Keratinocyte (primary cell): ENCODE measurements at regions not wholly inside any gene's neighbourhood (a gene's known extent, or its start where the extent isn't known, plus 50 kb on each side); places are given as distances from the start of the nearest gene placed in this dataset.

Experiments
- DNase-seq: peaks from one replicate; pipeline ENCODE4 v3.0.0-alpha.2; 2011; ENCODE audit warnings: low read depth, missing footprints, low spot score
- FAIRE-seq: peaks from 2 replicates; lab custom pipeline; 2011; peaks lifted over from hg19 to GRCh38; lab: Jason Lieb, UNC
- H2AFZ ChIP-seq: 2 replicates; pipeline ENCODE4 v1.6.0; 2012; ENCODE audit warnings: low read length, control low read depth, inconsistent platforms; ENCODE audit not compliant: control insufficient read depth
- H3K27ac ChIP-seq: 2 replicates; pipeline ENCODE4 v1.5.1; 2011; ENCODE audit warnings: low read length; ENCODE audit not compliant: control insufficient read depth, insufficient read depth
- H3K27me3 ChIP-seq: 3 replicates; pipeline ENCODE4 v1.6.0; 2011; ENCODE audit warnings: low read length; ENCODE audit not compliant: control insufficient read depth, insufficient read depth; ENCODE audit errors: extremely low read depth
- H3K36me3 ChIP-seq, 2 experiments: 2 replicates in 1 of 2; 3 replicates in 1 of 2; pipeline ENCODE4 v1.5.1; 2011; ENCODE audit warnings: low read length in 2 of 2, mild to moderate bottlenecking in 1 of 2; ENCODE audit not compliant: control insufficient read depth in 2 of 2, insufficient read depth in 2 of 2; ENCODE audit errors: extremely low read depth in 1 of 2
- H3K4me1 ChIP-seq: 3 replicates; pipeline ENCODE4 v1.5.1; 2011; ENCODE audit warnings: low read length; ENCODE audit not compliant: control insufficient read depth, insufficient read depth; ENCODE audit errors: extremely low read depth
- H3K4me2 ChIP-seq: 3 replicates; pipeline ENCODE4 v1.6.0; 2011; ENCODE audit warnings: low read depth, low read length; ENCODE audit not compliant: control insufficient read depth, insufficient read depth; ENCODE audit errors: extremely low read depth
- H3K4me3 ChIP-seq, 3 experiments: fragments of 200-600 bp in 1 of 3; sonication (generic) in 1 of 3; 2 replicates in 2 of 3; 3 replicates in 1 of 3; pipeline ENCODE4 v1.5.1; 2011 to 2016; ENCODE audit warnings: low read length in 3 of 3, mild to moderate bottlenecking in 3 of 3, control low read depth in 2 of 3, inconsistent platforms in 1 of 3, low read depth in 1 of 3, mixed read lengths in 1 of 3, mixed run types in 1 of 3, moderate library complexity in 1 of 3; ENCODE audit not compliant: control insufficient read depth in 2 of 3, insufficient read depth in 2 of 3; ENCODE audit errors: extremely low read depth in 1 of 3
- H3K79me2 ChIP-seq: 2 replicates; pipeline ENCODE4 v1.6.0; 2012; ENCODE audit warnings: low read length; ENCODE audit not compliant: control insufficient read depth, insufficient read depth
- H3K9ac ChIP-seq: 3 replicates; pipeline ENCODE4 v1.6.0; 2011; ENCODE audit warnings: low read length; ENCODE audit not compliant: control insufficient read depth, insufficient read depth; ENCODE audit errors: extremely low read depth
- H3K9me1 ChIP-seq: 3 replicates; pipeline ENCODE4 v1.6.0; 2011; ENCODE audit warnings: low read length; ENCODE audit not compliant: control insufficient read depth, insufficient read depth; ENCODE audit errors: extremely low read depth
- H3K9me3 ChIP-seq: 2 replicates; pipeline ENCODE4 v1.5.1; 2012; ENCODE audit warnings: low read depth, low read length; ENCODE audit not compliant: control insufficient read depth
- H4K20me1 ChIP-seq: 3 replicates; pipeline ENCODE4 v1.6.0; 2011; ENCODE audit warnings: low read length; ENCODE audit not compliant: control insufficient read depth, insufficient read depth; ENCODE audit errors: extremely low read depth
- EZH2 ChIP-seq: IDR thresholded peaks from one replicate; pipeline ENCODE4 v1.6.1; 2012; ENCODE audit warnings: inconsistent platforms, mild to moderate bottlenecking, low read length, moderate library complexity
- dilution Hi-C: fragments of 300-500 bp; cut with MboI; formaldehyde crosslinking; loops from one replicate; pipeline ENCODE4 v1.7.0; 2020; ENCODE audit warnings: low sequenced_read_pairs; ENCODE audit not compliant: extremely low pct_ligation_motif_present
- TF ChIP-seq, protein P1 (sequence below), 3 experiments: IDR thresholded peaks in 1 of 3; conservative IDR thresholded peaks in 1 of 3; optimal IDR thresholded peaks in 1 of 3; 2 replicates in 2 of 3; 3 replicates in 1 of 3; pipeline versions ENCODE3 to v1.5.1; 2011; ENCODE audit warnings: low read length in 3 of 3, mild to moderate bottlenecking in 3 of 3, moderate library complexity in 2 of 3, control low read depth in 1 of 3, inconsistent platforms in 1 of 3; ENCODE audit not compliant: insufficient read depth in 2 of 3; ENCODE audit errors: extremely low read depth in 1 of 3

DNA sequence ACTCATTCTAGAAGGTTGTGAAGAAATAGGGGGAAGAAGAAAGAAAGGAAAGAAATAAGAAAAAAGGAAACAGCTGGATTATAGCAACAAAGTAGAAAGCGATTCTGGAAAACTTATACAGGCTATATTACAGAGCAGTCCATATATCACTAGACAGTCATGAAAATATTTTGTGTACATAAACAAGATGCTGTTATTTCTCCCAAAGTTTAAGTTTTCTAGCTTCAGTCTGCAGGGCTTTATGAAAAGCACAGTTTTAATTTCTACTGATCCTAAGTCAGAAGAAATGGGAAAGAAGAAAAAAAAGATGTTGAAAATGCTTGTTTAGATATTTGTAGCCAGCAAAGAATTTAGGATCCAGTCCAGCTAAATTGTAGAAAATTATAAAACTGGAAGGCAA lies 321.4 kb upstream of the NDN start:
- no peak for DNase-seq
- H3K9me3 ChIP-seq, result no peaks in the 10 kb centered on the region
- TF ChIP-seq EZH2, result no peak
- TF ChIP-seq, protein P1, sequence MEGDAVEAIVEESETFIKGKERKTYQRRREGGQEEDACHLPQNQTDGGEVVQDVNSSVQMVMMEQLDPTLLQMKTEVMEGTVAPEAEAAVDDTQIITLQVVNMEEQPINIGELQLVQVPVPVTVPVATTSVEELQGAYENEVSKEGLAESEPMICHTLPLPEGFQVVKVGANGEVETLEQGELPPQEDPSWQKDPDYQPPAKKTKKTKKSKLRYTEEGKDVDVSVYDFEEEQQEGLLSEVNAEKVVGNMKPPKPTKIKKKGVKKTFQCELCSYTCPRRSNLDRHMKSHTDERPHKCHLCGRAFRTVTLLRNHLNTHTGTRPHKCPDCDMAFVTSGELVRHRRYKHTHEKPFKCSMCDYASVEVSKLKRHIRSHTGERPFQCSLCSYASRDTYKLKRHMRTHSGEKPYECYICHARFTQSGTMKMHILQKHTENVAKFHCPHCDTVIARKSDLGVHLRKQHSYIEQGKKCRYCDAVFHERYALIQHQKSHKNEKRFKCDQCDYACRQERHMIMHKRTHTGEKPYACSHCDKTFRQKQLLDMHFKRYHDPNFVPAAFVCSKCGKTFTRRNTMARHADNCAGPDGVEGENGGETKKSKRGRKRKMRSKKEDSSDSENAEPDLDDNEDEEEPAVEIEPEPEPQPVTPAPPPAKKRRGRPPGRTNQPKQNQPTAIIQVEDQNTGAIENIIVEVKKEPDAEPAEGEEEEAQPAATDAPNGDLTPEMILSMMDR (optimal IDR thresholded peaks at IDR 0.05 in 1 of 3, IDR thresholded peaks at IDR 0.05 in 1 of 3, conservative IDR thresholded peaks at IDR 0.05 in 1 of 3; ENCODE audit: extremely low read depth in 1 of 3, insufficient read depth in 2 of 3, low read length in 3 of 3), result no peak

DNA sequence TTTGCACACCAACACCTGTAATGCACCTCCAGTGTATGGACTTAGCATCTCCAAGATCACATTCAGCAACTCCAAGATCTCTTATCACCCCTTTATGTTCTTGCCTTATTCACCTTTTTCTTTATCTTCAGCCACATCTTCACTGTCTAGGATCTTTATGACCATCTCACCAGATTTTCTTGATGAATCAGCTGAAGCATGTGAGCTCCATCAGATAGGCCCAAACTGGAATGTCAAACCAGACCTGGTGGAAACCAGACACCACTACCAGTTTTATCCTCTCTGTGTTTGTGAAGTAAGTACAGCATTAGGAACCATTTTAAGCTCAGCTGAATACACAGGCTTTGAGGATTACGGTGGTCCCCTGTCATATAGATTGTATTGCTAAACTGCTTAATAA lies 330.4 kb upstream of the NDN start:
- H3K36me3 ChIP-seq, result no peaks in the 10 kb centered on the region
- H3K4me2 ChIP-seq, result no peak overlapping the region
- H3K9me1 ChIP-seq, result no peaks in the 10 kb centered on the region
- TF ChIP-seq, protein P1 (optimal IDR thresholded peaks at IDR 0.05 in 1 of 3, IDR thresholded peaks at IDR 0.05 in 1 of 3, conservative IDR thresholded peaks at IDR 0.05 in 1 of 3; ENCODE audit: extremely low read depth in 1 of 3, insufficient read depth in 2 of 3, low read length in 3 of 3), result no peak
- no peak for TF ChIP-seq EZH2
- H3K9ac ChIP-seq, result no peak overlapping the region
- H3K27me3 ChIP-seq, result no peaks in the 10 kb centered on the region
- no peak overlapping the region for H3K4me3 ChIP-seq
- H3K9me3 ChIP-seq, result no peaks in the 10 kb centered on the region
- FAIRE-seq (no peak), DNase-seq (no peak)
- H3K4me1 ChIP-seq, result no peaks in the 10 kb centered on the region
- dilution Hi-C loops, result no loop called here
- H4K20me1 ChIP-seq, result no peaks in the 10 kb centered on the region
- no peak overlapping the region for H2AFZ ChIP-seq
- no peak overlapping the region for H3K27ac ChIP-seq
- H3K79me2 ChIP-seq, result no peaks in the 10 kb centered on the region

More for the DNA sequence above, 321.4 kb upstream of the NDN start:
- Histone ChIP-seq H3K79me2 (no peaks in the 10 kb centered on the region), H3K9me1 (no peaks in the 10 kb centered on the region), H2AFZ (no peak overlapping the region), H3K4me1 (no peaks in the 10 kb centered on the region), H3K9ac (no peak overlapping the region), H3K36me3 (no peaks in the 10 kb centered on the region), H4K20me1 (no peaks in the 10 kb centered on the region), H3K4me3 (no peak overlapping the region), H3K4me2 (no peak overlapping the region), H3K27me3 (no peaks in the 10 kb centered on the region), H3K27ac (no peak overlapping the region)
- FAIRE-seq, result no peak
- dilution Hi-C loops, result no loop called here
